Right atrium auricular region (tissue), 2 donors: ENCODE measurements at regions not wholly inside any gene's neighbourhood (a gene's known extent, or its start where the extent isn't known, plus 50 kb on each side); places are given as distances from the start of the nearest gene placed in this dataset.
"Not testable (repeated sequence)": the region's sequence is repeated elsewhere in the genome, so short reads cannot be mapped to it uniquely, and the experiment has no call there.

Source experiments
- DNase-seq: peaks from one replicate; pipeline ENCODE4 v3.0.0-alpha.2; 2019; ENCODE audit warnings: low spot score
- H3K27ac ChIP-seq, 2 donors: fragments of 200-600 bp; sonication (generic); 1 replicate in 1 of 2; 2 replicates in 1 of 2; pipeline ENCODE4 v1.5.1; 2016 to 2019
- H3K27me3 ChIP-seq, 2 donors: fragments of 200-600 bp; sonication (generic); one replicate each; pipeline versions ENCODE4 v1.5.1 to v1.6.0; 2017 to 2019
- H3K36me3 ChIP-seq: fragments of 200-600 bp; sonication (generic); one replicate; pipeline ENCODE4 v1.5.1; 2016
- H3K4me1 ChIP-seq, 2 donors: fragments of 200-600 bp; sonication (generic); one replicate each; pipeline versions ENCODE4 v1.5.1 to v1.6.0; 2017 to 2019
- H3K4me3 ChIP-seq, 2 donors: fragments of 200-600 bp; sonication (generic); 1 replicate in 1 of 2; 2 replicates in 1 of 2; pipeline ENCODE4 v1.5.1; 2017 to 2019; ENCODE audit warnings: mild to moderate bottlenecking in 1 of 2, moderate library complexity in 1 of 2
- H3K9me3 ChIP-seq, 2 donors: fragments of 200-600 bp; sonication (generic); one replicate each; pipeline ENCODE4 v1.5.1; 2019
- CTCF ChIP-seq, 2 donors: fragments of 200-600 bp; sonication (generic); IDR thresholded peaks; one replicate each; pipeline ENCODE4 v1.5.1; 2019; ENCODE audit warnings: antibody characterized with exemption in 2 of 2

- DNase-seq: no peak
- Histone ChIP-seq H3K4me1 (no peaks in the 10 kb centered on the region), H3K27me3 (no peaks in the 10 kb centered on the region), H3K27ac (no peak overlapping the region), H3K4me3 (no peak overlapping the region), H3K9me3 (peaks cover 0 to 13% of the 10 kb centered on the region in 2 donors), H3K36me3 (no peaks in the 10 kb centered on the region)
- TF ChIP-seq CTCF (IDR thresholded peaks at IDR 0.05): no peak
Observed at GRCh38 chr7:156374335-156374734, 266.2 kb upstream of the RNF32 start.

- not testable (repeated sequence) for H3K4me1 ChIP-seq, H3K36me3 ChIP-seq, H3K27ac ChIP-seq, H3K27me3 ChIP-seq, DNase-seq, H3K4me3 ChIP-seq
- H3K9me3 ChIP-seq: peaks cover 0 to 13% of the 10 kb centered on the region in 2 donors
Observed at GRCh38 chr7:156369929-156370328, 270.6 kb upstream of the RNF32 start.

- H3K4me1 ChIP-seq: no peaks in the 10 kb centered on the region
- peaks cover 0 to 13% of the 10 kb centered on the region in 2 donors for H3K9me3 ChIP-seq
- no peak for TF ChIP-seq CTCF (IDR thresholded peaks at IDR 0.05)
- H3K36me3 ChIP-seq: no peaks in the 10 kb centered on the region
- H3K27me3 ChIP-seq: no peaks in the 10 kb centered on the region
- no peak overlapping the region for H3K4me3 ChIP-seq
- no peak for DNase-seq
- no peak overlapping the region for H3K27ac ChIP-seq
Observed at GRCh38 chr7:156368053-156368843, 272.3 kb upstream of the RNF32 start.

GRCh38 chr7:156363751-156364150, 276.8 kb upstream of the RNF32 start:
- no peaks in the 10 kb centered on the region for H3K4me1 ChIP-seq
- H3K27me3 ChIP-seq: no peaks in the 10 kb centered on the region
- DNase-seq: no peak
- H3K9me3 ChIP-seq: no peaks in the 10 kb centered on the region
- no peak overlapping the region for H3K4me3 ChIP-seq
- TF ChIP-seq CTCF (IDR thresholded peaks at IDR 0.05): no peak
- H3K27ac ChIP-seq: no peak overlapping the region
- no peaks in the 10 kb centered on the region for H3K36me3 ChIP-seq

GRCh38 chr7:156360835-156361234, 279.7 kb upstream of the RNF32 start:
- Histone ChIP-seq H3K4me1 (no peaks in the 10 kb centered on the region), H3K4me3 (no peak overlapping the region), H3K27ac (no peak overlapping the region), H3K9me3 (no peaks in the 10 kb centered on the region), H3K36me3 (no peaks in the 10 kb centered on the region), H3K27me3 (no peaks in the 10 kb centered on the region)
- DNase-seq: no peak
- TF ChIP-seq CTCF (IDR thresholded peaks at IDR 0.05): no peak

- Histone ChIP-seq H3K9me3 (no peaks in the 10 kb centered on the region), H3K4me1 (no peaks in the 10 kb centered on the region), H3K4me3 (no peak overlapping the region), H3K27me3 (no peaks in the 10 kb centered on the region), H3K27ac (no peak overlapping the region), H3K36me3 (no peaks in the 10 kb centered on the region)
- no peak for DNase-seq
- TF ChIP-seq CTCF (IDR thresholded peaks at IDR 0.05): no peak
Observed at GRCh38 chr7:156356551-156356950, 284.0 kb upstream of the RNF32 start.
